ENCODE measurements at regions not wholly inside any gene's neighbourhood (a gene's known extent, or its start where the extent isn't known, plus 50 kb on each side); places are given as distances from the start of the nearest gene placed in this dataset.

- Histone ChIP-seq H3K9me3 (no peaks in the 10 kb centered on the region), H3K27me3 (ENCODE audit: low read depth) (no peaks in the 10 kb centered on the region), H3K4me1 (peaks cover 8% of the 10 kb centered on the region), H3K4me3 (no peak overlapping the region), H3K36me3 (no peaks in the 10 kb centered on the region), H3K27ac (peak overlapping the region; percentile 44)
- TF ChIP-seq, protein P1, sequence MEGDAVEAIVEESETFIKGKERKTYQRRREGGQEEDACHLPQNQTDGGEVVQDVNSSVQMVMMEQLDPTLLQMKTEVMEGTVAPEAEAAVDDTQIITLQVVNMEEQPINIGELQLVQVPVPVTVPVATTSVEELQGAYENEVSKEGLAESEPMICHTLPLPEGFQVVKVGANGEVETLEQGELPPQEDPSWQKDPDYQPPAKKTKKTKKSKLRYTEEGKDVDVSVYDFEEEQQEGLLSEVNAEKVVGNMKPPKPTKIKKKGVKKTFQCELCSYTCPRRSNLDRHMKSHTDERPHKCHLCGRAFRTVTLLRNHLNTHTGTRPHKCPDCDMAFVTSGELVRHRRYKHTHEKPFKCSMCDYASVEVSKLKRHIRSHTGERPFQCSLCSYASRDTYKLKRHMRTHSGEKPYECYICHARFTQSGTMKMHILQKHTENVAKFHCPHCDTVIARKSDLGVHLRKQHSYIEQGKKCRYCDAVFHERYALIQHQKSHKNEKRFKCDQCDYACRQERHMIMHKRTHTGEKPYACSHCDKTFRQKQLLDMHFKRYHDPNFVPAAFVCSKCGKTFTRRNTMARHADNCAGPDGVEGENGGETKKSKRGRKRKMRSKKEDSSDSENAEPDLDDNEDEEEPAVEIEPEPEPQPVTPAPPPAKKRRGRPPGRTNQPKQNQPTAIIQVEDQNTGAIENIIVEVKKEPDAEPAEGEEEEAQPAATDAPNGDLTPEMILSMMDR (IDR thresholded peaks at IDR 0.05), result no peak
- peak; percentile 94 for ATAC-seq
- intact Hi-C loops (cut with DNase I), result loop anchor here (10.0 kb wide), 1 partner anchor 125 kb away; no protein-coding TSS in a partner anchor
- peak; percentile 73 for DNase-seq
Measured at GRCh38 chr18:34659579-34660517, 50.2 kb upstream of the DTNA start.
